GM12878 (cell line): ENCODE measurements at regions not wholly inside any gene's neighbourhood (a gene's known extent, or its start where the extent isn't known, plus 50 kb on each side); places are given as distances from the start of the nearest gene placed in this dataset.

Experiments
- ATAC-seq: fragments of 200-7000 bp; cut with Tn5 transposase; 3 replicates; pipeline ENCODE4 v1.9.1; 2020; ENCODE audit warnings: mild to moderate bottlenecking, moderate library complexity
- BruUV-seq: library from RNA; stranded (reverse); fragments of 400-500 nt; replicated peaks from 2 replicates; lab custom pipeline; 2021; lab: Mats Ljungman, UMichigan
- CTCF ChIA-PET: fragments of 300-600 bp; sonication (Branson Sonifier 250); formaldehyde crosslinking; extraction: SDS; loops from one replicate; lab custom pipeline; 2021; ENCODE audit warnings: inconsistent platforms; lab: Yijun Ruan, JAX
- POLR2A ChIA-PET: fragments of 350-600 bp; formaldehyde crosslinking; extraction: SDS; loops from one replicate; lab custom pipeline; 2021; ENCODE audit warnings: inconsistent platforms; lab: Charles Lee
- RAD21 ChIA-PET: fragments of 300-600 bp; sonication (Branson Sonifier 250); formaldehyde crosslinking; loops from one replicate; lab custom pipeline; 2023; ENCODE audit warnings: antibody characterized with exemption; ENCODE audit not compliant: unreplicated experiment; lab: Charles Lee
- SMC1A ChIA-PET: fragments of 300-600 bp; sonication (Branson Sonifier 250); formaldehyde crosslinking; loops from one replicate; lab custom pipeline; 2023; ENCODE audit not compliant: unreplicated experiment, uncharacterized antibody; lab: Charles Lee
- DNase-seq: peaks from one replicate; pipeline ENCODE4 v3.0.0-alpha.2; 2011; ENCODE audit warnings: low read depth, low spot score
- FAIRE-seq: peaks from 3 replicates; lab custom pipeline; 2011; peaks lifted over from hg19 to GRCh38; lab: Jason Lieb, UNC
- H2AFZ ChIP-seq: 2 replicates; pipeline ENCODE4 v1.6.0; 2011; ENCODE audit warnings: low read depth, low read length, control low read depth; ENCODE audit not compliant: control insufficient read depth
- H3K27ac ChIP-seq: 2 replicates; pipeline ENCODE4 v1.5.1; 2011; ENCODE audit warnings: control low read depth; ENCODE audit not compliant: control insufficient read depth, insufficient read depth
- H3K27me3 ChIP-seq, 2 experiments: replicated peaks in 1 of 2; 2 replicates each; pipeline versions ENCODE4 v1.6.0 to v1.6.1; 2011; ENCODE audit warnings: low read length in 1 of 2; ENCODE audit not compliant: control insufficient read depth in 2 of 2, insufficient read depth in 2 of 2
- H3K36me3 ChIP-seq, 2 experiments: 2 replicates each; pipeline ENCODE4 v1.5.1; 2011; ENCODE audit warnings: low read length in 1 of 2; ENCODE audit not compliant: control insufficient read depth in 2 of 2, insufficient read depth in 2 of 2
- H3K4me1 ChIP-seq: 2 replicates; pipeline ENCODE4 v1.6.1; 2011; ENCODE audit warnings: mild to moderate bottlenecking, low read length, moderate library complexity, mixed read lengths; ENCODE audit not compliant: control insufficient read depth, insufficient read depth
- H3K4me2 ChIP-seq: 2 replicates; pipeline ENCODE4 v1.6.0; 2011; ENCODE audit warnings: control low read depth; ENCODE audit not compliant: control insufficient read depth, insufficient read depth
- H3K4me3 ChIP-seq: fragments of 200-600 bp; sonication (generic); 2 replicates; pipeline ENCODE4 v1.5.1; 2016
- H3K79me2 ChIP-seq: 2 replicates; pipeline ENCODE4 v1.6.0; 2011; ENCODE audit warnings: low read length; ENCODE audit not compliant: control insufficient read depth, insufficient read depth
- H3K9ac ChIP-seq: 2 replicates; pipeline ENCODE4 v1.8.0; 2011; ENCODE audit warnings: low read length, control low read depth, mixed read lengths; ENCODE audit not compliant: control insufficient read depth, insufficient read depth
- H3K9me3 ChIP-seq: replicated peaks from 3 replicates; pipeline ENCODE4 v1.5.1; 2011; ENCODE audit warnings: mild to moderate bottlenecking, low read length; ENCODE audit not compliant: control insufficient read depth, insufficient read depth
- H4K20me1 ChIP-seq: 2 replicates; pipeline ENCODE4 v1.6.0; 2011; ENCODE audit not compliant: control insufficient read depth, insufficient read depth
- CUX1 ChIP-seq: IDR thresholded peaks from 2 replicates; pipeline ENCODE4 v1.6.1; 2012; ENCODE audit warnings: improper control_type of control experiment, low read depth, low read length; ENCODE audit not compliant: insufficient replicate concordance
- HDGF ChIP-seq: fragments of 450-650 bp; IDR thresholded peaks from 2 replicates; pipeline ENCODE4 v1.6.1; 2016; ENCODE audit warnings: antibody characterized with exemption
- KDM1A ChIP-seq: fragments of 200-600 bp; sonication (generic); IDR thresholded peaks from 2 replicates; pipeline ENCODE4 v1.6.1; 2016; ENCODE audit warnings: borderline replicate concordance
- NBN ChIP-seq: fragments of 450-650 bp; IDR thresholded peaks from 2 replicates; pipeline ENCODE4 v1.6.1; 2016
- PKNOX1 ChIP-seq: fragments of 450-650 bp; IDR thresholded peaks from 2 replicates; pipeline ENCODE4 v1.6.1; 2016; ENCODE audit warnings: mild to moderate bottlenecking
- RELA ChIP-seq: fragments of 450-650 bp; IDR thresholded peaks from 2 replicates; pipeline ENCODE4 v1.8.0; 2014; ENCODE audit warnings: borderline replicate concordance; ENCODE audit not compliant: partially characterized antibody
- SMAD5 ChIP-seq: IDR thresholded peaks from 2 replicates; pipeline ENCODE4 v1.6.1; 2016; ENCODE audit warnings: antibody characterized with exemption, low read depth
- TCF7 ChIP-seq: IDR thresholded peaks from 2 replicates; pipeline ENCODE4 v1.6.1; 2014; ENCODE audit warnings: antibody characterized with exemption, borderline replicate concordance
- ZNF207 ChIP-seq: fragments of 450-650 bp; IDR thresholded peaks from 2 replicates; pipeline ENCODE4 v1.6.1; 2014; ENCODE audit warnings: antibody characterized with exemption, mild to moderate bottlenecking, borderline replicate concordance
- ZZZ3 ChIP-seq: IDR thresholded peaks from 2 replicates; pipeline ENCODE4 v1.6.1; 2011; ENCODE audit warnings: low read depth; ENCODE audit not compliant: control insufficient read depth, insufficient read length
- WGBS: methylation state at CpG from one replicate; pipeline ENCODE4 v1.1.6; 2016; ENCODE audit warnings: low lambda C conversion rate; ENCODE audit not compliant: insufficient replicate concordance, insufficient coverage; ENCODE audit errors: missing lambda C conversion rate; 5-methylcytosine and 5-hydroxymethylcytosine counted together
- in situ Hi-C: fragments of 300-500 bp; cut with MboI; formaldehyde crosslinking; loops from 9 replicates; pipeline ENCODE4 v1.14.3; 2018; ENCODE audit warnings: mixed read lengths
- intact Hi-C: fragments of 100-400 bp; cut with micrococcal nuclease; formaldehyde crosslinking; loops from one replicate; pipeline ENCODE4 v1.14.2; 2022; ENCODE audit not compliant: unreplicated experiment

GRCh38 chr22:48018346-48018745, 1255.9 kb downstream of the TBC1D22A start:
- Histone ChIP-seq H3K27ac (no peak overlapping the region), H3K4me3 (no peak overlapping the region), H3K27me3 (no peaks in the 10 kb centered on the region), H2AFZ (no peak overlapping the region), H3K4me2 (no peak overlapping the region), H3K79me2 (no peaks in the 10 kb centered on the region), H3K9ac (no peak overlapping the region), H3K9me3 (no peaks in the 10 kb centered on the region; the same call in 2 of the 3 replicates), H3K4me1 (no peaks in the 10 kb centered on the region), H4K20me1 (no peaks in the 10 kb centered on the region), H3K36me3 (no peaks in the 10 kb centered on the region; a peak in 1 of 4 replicates)
- ChIA-PET RAD21 (no interaction called here), SMC1A (no interaction called here), CTCF (no interaction called here), POLR2A (no interaction called here)
- FAIRE-seq, result no peak
- BruUV-seq, result no TSS peak
- intact Hi-C loops (no loop called here), in situ Hi-C loops (no loop called here)
- 23% methylated on average over 5 of the region's 5 CpGs for WGBS
- no peak for DNase-seq
- TF ChIP-seq RELA (no peak), CUX1 (no peak), ZZZ3 (no peak), KDM1A (no peak), NBN (no peak), PKNOX1 (no peak), HDGF (no peak), TCF7 (no peak), ZNF207 (no peak), SMAD5 (no peak)
- no peak for ATAC-seq
